Putamen (tissue), 1 donor: ENCODE measurements at regions not wholly inside any gene's neighbourhood (a gene's known extent, or its start where the extent isn't known, plus 50 kb on each side); places are given as distances from the start of the nearest gene placed in this dataset.

Source experiments
- DNase-seq: peaks from one replicate; pipeline ENCODE4 v3.0.0-alpha.2; 2016; ENCODE audit warnings: low spot score

GRCh38 chr14:65936342-65936975, 523.9 kb downstream of the FUT8 start:
- no peak for DNase-seq

DNA sequence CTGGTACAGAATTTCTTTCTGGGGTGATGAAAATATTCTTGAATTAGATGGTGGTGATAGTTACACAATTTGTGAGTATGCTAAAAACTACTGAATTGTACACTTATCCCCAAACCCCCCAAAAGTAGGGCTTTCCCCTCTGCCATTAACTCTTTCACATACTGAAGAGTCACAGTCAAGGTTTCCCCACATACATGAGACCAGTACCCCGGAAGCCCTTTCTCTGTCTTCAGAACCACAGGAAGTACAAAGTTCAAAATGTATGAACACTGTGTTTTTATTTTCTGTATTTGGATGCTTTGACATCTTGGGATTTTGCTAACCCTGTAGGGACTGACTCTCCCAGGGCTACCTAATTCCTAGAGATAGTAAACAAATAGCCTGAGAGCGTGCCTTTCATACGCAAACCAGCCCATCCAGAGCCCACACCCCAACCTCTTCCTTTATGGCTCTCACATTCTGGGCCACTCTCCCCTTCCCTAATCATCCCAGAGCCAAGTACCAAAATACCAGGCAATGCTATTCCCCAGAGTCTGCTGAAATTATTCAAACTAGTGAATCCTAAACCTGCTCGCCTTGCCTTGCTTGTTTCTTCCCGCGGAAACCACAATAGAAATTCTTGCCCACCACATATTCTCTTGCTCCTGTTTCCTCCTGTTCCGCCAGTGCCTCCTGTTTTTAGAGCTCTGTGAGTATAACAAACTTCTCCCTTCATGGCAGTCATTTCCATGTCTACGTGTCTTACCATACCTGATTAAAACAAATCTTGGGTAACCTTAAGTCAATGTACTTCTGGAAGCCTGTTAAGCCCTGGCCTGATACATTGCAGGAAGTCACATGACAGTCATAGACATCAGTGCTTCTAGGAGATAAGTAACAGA, 524.8 kb downstream of the FUT8 start:
- no peak for DNase-seq

DNA sequence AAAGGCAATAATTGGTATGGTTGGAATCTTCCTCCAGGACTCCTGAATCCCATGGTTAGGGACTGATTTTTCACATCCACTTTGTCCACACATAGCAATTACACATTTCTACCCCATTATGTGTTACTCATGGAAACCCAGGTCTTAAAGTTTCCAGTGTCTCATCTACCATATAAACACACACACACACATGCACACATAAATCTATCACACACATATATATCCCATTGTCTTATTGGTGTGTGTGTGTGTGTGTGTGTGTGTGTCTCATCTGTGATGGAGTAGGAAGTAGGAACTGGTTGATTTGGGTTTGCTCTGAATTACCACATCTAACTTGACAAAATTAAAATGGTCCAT, 525.4 kb downstream of the FUT8 start:
- no peak for DNase-seq

DNA sequence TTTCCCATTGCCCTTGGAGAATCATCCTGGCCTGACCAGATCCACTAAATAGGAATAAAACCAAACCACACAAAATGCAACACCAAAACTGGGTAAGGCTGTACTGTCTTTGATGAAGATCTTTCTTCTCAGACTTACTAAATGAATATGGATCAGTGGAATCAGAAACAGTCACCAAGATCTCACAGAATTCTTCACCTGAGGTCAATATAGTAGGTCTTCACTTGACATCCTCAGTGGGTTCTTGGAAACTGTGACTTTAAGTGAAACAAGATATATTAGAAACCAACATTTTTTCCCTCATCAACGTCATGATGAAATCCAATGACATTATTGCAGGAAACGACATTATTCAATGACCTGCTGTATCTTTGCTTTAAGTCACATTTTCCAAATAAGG, 526.2 kb downstream of the FUT8 start:
- no peak for DNase-seq

DNA sequence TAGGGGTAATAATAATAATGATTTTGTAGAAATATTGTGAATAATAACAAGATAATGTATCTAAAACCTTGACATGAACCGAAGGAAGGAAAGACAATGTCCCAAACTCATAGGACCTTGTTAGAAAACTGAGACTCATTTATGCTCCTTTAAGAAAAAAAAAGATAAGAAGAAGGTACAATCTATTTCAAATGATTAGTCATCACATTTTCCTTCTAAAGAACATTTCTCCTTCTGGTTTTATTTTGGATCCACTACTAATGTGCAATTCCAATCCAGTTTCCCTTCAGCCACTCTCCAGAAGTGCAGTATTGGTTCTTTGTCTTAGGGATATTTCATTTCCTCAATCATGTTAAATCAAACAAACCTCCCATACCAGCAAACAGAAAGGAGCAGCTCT, 526.7 kb downstream of the FUT8 start:
- no peak for DNase-seq

DNA sequence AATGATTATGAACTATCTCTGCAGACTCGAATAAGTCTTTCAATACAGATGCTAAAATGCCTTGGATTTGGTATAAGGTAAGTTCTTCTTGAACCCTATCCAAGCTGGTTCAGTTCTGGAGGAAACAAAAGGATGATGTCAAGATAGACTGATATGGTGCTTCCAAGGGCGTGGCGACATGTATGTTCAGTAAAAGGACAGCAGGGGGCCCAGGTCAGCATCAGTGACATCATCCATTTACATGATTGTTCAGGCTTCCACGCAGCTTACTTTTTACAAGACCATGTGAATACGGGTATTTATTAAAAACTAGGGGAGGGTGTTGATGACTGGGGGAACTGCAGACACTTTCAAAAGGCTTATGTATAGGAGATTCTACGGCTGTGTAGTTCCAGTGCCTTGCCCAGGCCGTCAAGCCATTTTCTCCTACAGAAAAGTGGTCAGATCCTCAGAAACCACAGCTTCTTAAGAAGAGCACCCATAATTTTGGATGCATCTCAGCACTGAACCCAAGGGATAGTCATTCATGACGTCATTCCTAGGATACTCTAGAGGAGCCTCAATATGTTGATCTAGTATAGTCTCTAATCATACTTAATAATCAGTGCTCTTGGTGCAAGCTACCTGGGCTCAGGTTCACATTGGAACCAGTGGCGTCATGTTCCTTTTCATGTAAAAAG, 527.7 kb downstream of the FUT8 start:
- no peak for DNase-seq

- no peak for DNase-seq
Measured at GRCh38 chr14:65941091-65941490, 528.6 kb downstream of the FUT8 start.

DNA sequence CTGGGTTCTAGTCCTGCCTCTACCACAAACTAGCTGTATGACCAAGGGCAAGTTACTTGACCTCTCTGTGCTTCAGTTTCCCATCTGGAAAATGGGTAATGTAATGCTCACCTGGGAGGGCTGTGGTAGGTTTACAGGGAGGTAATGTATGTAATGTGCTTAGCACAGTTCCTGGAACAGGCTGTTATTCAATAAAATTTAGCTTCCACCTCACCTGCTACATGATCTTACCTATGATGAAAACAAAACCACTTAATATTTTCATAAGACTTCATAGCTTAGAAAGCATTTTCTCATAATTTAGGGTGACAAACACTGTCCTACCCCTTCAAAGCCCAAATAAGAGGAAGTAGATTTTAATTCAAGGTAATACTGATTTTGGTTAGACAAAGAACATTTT, 530.6 kb downstream of the FUT8 start:
- no peak for DNase-seq

GRCh38 chr14:65943916-65944410, 531.4 kb downstream of the FUT8 start:
- no peak for DNase-seq

- no peak for DNase-seq
Measured at GRCh38 chr14:65945327-65945726, 532.8 kb downstream of the FUT8 start.

DNA sequence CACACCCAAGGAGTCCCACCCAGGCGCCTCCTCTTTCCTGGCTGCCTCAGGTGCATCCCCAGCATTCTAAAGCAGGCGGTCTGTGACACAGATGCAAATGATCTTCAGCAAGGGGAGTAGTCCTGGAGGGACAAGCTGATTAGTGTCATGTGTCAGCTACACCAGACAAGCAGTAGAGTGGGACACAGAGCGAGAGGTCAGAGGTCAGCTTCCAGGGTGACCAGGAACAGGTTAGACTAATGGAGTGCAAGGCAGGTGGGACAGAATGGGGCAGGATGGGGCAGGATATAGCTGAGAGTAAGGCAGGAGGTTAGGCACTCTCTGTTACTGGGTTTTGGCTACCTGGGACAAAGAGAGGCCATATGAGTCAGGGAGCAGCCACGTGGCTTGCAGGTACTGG, 534.0 kb downstream of the FUT8 start:
- DNase-seq, result no peak

- no peak for DNase-seq
Measured at GRCh38 chr14:65948302-65948701, 535.8 kb downstream of the FUT8 start.

DNA sequence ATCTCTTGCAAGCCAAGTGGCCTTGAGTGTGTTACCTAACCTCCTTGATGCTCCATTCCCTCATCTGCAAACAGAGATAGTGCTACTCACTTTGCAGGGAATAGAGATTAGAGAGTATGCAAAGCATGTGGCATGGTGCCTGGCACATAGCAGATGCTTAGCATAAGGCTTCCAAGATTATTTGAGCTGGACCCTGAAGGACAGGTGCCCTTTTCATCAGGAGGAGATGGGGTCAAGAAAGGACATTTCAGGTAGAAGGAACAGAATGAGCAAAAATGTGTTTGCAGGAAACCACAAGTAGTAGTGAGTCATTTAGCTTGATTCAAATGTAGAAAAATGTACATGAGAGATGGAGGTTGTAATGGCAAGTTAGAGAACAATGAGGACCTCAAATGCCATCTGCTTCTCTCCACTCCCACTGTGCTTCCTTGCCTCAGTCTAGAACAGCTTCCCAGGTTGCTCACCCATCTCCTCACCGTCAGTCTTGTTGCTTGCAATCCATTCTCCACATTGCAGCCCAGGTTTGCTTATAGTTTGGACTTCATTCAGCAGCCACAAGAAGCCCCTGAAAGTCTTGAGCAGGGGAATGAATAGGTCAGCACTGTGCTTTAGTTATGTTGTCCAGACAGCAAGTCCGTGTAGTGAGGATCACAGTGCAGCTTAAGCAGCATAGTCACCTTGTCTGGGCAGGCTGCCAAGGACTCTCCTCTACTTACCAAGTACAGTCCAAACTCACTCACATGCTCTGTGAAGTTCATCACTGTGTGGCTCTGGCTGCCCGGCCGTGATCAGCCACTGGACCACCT, 536.3 kb upstream of the CCDC196 start:
- DNase-seq, result no peak

DNA sequence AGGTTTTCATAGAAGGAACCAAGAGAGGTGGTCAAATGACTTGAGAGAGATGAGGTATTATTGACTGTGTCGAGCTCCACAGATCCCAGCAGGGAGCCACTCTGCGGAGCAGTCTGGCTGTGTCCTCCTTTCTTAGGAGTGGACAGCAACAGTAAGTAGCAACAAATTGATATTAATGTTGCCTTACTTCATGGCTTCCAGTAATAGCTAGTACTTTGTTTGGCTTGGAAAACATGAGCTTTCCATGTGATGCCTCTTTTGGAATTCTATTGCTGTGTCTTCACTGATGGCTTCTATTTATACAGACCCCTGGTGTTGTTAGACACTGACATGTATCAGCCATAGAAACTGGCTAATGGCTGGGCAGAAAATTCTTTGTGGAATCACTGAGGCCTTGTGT, 531.2 kb upstream of the CCDC196 start:
- no peak for DNase-seq

DNA sequence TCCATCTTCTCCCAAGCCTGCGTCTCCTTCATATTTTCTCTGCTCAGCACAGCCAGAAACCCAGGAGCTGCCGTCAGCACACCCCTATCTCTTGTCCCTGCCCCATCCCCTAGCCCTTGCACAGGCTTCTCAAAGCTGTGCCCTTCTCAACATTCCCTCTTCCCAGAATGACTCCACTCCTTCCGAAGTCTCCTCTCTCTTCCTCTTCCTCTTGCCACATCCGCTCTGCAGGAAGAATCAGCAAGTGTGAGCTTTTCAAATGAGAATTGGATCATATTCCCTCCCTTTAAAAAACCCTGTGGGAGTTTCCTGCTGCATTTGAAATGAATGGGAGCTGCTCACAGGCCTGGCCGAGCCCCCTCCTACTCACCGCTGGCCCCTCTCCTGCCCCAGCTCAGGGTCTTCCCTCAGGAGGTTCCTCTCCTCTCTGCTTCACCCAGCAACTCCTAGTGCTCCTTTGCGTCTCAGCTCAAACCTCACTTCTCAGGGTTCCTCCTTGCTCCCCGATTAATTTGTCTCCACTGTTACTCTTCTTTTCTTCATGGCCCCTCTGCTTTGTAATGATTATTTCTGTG, 528.5 kb upstream of the CCDC196 start:
- DNase-seq, result no peak

- peak; percentile 23 for DNase-seq
Measured at GRCh38 chr14:65958664-65959562, 527.3 kb upstream of the CCDC196 start.

DNA sequence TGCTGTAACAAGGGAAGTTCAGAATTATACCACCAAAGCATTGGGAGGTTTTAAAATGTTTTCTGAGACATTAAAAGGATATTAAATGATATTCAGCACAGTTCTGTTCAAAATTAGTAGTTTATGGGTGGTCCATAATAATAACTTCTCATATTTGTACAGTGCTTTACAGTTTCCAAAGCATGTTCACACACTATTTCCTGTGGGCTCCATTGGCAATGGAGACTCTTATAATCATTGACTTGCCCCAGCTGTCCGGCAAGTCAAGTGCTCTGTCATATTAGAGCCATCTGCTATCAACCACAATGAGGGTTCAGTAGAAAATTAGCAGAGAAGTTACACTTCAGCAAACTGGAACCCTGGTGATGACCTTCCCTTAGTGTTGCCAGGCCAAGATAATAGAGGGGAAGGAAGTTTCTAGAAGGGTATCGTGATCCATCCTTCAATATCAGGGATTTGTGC, 526.6 kb upstream of the CCDC196 start:
- DNase-seq, result no peak

- DNase-seq, result peak; percentile 8
Measured at GRCh38 chr14:65961004-65961403, 525.2 kb upstream of the CCDC196 start.

GRCh38 chr14:65962952-65963351, 523.2 kb upstream of the CCDC196 start:
- DNase-seq, result no peak

DNA sequence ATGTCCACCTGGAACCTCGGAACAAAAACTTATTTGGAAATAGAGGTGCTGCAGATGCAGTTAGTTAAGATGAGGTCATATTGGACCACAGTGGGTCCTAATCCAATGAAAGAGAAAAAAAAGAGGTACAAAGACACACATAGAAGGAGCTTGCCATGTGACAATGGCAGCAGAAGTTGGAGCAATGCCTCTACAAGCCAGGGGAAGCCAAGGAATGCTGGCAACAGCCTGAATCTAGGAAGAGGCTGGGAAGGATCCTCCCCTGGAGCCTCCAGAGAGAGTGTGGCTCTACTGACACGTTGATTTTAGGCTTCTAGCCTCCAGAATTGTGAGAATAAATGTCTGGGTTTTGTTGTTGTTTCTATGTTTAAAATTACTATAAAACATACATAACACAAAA, 521.8 kb upstream of the CCDC196 start:
- DNase-seq, result no peak

DNA sequence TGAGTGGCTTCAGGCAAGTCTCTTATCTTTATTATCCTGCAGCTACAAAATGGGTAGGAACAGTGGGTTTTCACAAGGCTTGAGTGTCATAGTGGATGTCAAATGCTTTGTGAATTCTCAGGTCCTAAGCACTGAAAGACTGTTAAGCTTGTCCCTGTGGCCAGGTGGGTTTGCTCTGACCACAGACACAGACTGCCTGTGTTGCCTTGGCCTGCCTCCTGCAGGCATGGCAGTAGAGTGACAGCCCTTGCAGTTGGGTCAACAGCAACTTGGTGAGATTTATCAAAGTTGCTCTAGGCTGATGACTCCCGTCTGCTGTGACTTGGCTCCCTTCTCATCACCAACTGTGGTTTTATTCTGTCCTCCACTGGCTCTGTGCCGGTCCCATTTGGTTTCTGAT, 520.0 kb upstream of the CCDC196 start:
- DNase-seq, result no peak
